GM23338 (cell line): ENCODE measurements at regions not wholly inside any gene's neighbourhood (a gene's known extent, or its start where the extent isn't known, plus 50 kb on each side); places are given as distances from the start of the nearest gene placed in this dataset.

ENCODE experiments used
- ATAC-seq: fragments of 200-7000 bp; cut with Tn5 transposase; 3 replicates; pipeline ENCODE4 v1.9.1; 2020
- DNase-seq: peaks from one replicate; pipeline ENCODE4 v3.0.0-alpha.2; 2015; ENCODE audit warnings: low spot score
- H2AFZ ChIP-seq: fragments of 200-600 bp; sonication (generic); 2 replicates; pipeline ENCODE4 v1.8.0; 2016; ENCODE audit warnings: antibody characterized with exemption, mild to moderate bottlenecking, moderate library complexity
- H3F3A ChIP-seq: fragments of 200-600 bp; sonication (generic); replicated peaks from 2 replicates; pipeline ENCODE4 v1.8.0; 2017; ENCODE audit warnings: antibody characterized with exemption, mixed run types, low read depth
- H3K27ac ChIP-seq: fragments of 200-600 bp; sonication (generic); 2 replicates; pipeline ENCODE4 v1.6.1; 2016; ENCODE audit warnings: low read depth
- H3K27me3 ChIP-seq: fragments of 200-600 bp; sonication (generic); 2 replicates; pipeline ENCODE4 v1.8.0; 2016; ENCODE audit warnings: mild to moderate bottlenecking, mixed run types, moderate library complexity; ENCODE audit not compliant: insufficient read depth
- H3K36me3 ChIP-seq: fragments of 200-600 bp; sonication (generic); 2 replicates; pipeline ENCODE4 v1.8.0; 2016; ENCODE audit warnings: mild to moderate bottlenecking; ENCODE audit not compliant: insufficient read depth
- H3K4me1 ChIP-seq: fragments of 200-600 bp; sonication (generic); 2 replicates; pipeline ENCODE4 v1.8.0; 2016; ENCODE audit warnings: mild to moderate bottlenecking, moderate library complexity; ENCODE audit not compliant: insufficient read depth
- H3K4me2 ChIP-seq: fragments of 200-600 bp; sonication (generic); 2 replicates; pipeline ENCODE4 v1.7.1; 2017; ENCODE audit warnings: mixed run types
- H3K4me3 ChIP-seq: fragments of 200-600 bp; sonication (generic); 2 replicates; pipeline ENCODE4 v1.6.1; 2016; ENCODE audit warnings: mixed run types
- H3K79me2 ChIP-seq: fragments of 200-600 bp; sonication (generic); replicated peaks from 2 replicates; pipeline ENCODE4 v1.8.0; 2017; ENCODE audit warnings: mild to moderate bottlenecking; ENCODE audit not compliant: insufficient read depth
- H3K9me2 ChIP-seq: fragments of 200-600 bp; sonication (generic); 2 replicates; pipeline ENCODE4 v1.8.0; 2017; ENCODE audit not compliant: insufficient read depth
- H4K20me1 ChIP-seq: fragments of 200-600 bp; sonication (generic); replicated peaks from 2 replicates; pipeline ENCODE4 v1.8.0; 2017; ENCODE audit warnings: mild to moderate bottlenecking; ENCODE audit not compliant: insufficient read depth
- H3K27ac Mint-ChIP-seq: 2 replicates; pipeline ENCODE4 v1.8.0; 2020; ENCODE audit warnings: inconsistent platforms, mild to moderate bottlenecking, moderate library complexity, mixed read lengths
- H3K27me3 Mint-ChIP-seq: 3 replicates; pipeline ENCODE4 v1.8.0; 2022; ENCODE audit warnings: low read depth, mild to moderate bottlenecking, moderate library complexity, mixed read lengths, inconsistent platforms; ENCODE audit not compliant: insufficient read depth, poor library complexity
- H3K36me3 Mint-ChIP-seq: 3 replicates; pipeline ENCODE4 v1.8.0; 2021; ENCODE audit warnings: low read depth, mild to moderate bottlenecking, inconsistent platforms, moderate library complexity, mixed read lengths
- H3K4me1 Mint-ChIP-seq: 3 replicates; pipeline ENCODE4 v1.8.0; 2020; ENCODE audit warnings: mild to moderate bottlenecking, inconsistent platforms, mixed read lengths
- H3K4me3 Mint-ChIP-seq: 3 replicates; pipeline ENCODE4 v1.8.0; 2021; ENCODE audit warnings: moderate library complexity, mild to moderate bottlenecking, inconsistent platforms, mixed read lengths
- H3K9me3 Mint-ChIP-seq: 3 replicates; pipeline ENCODE4 v1.8.0; 2020; ENCODE audit warnings: moderate library complexity, mild to moderate bottlenecking, inconsistent platforms, mixed read lengths
- CREB1 ChIP-seq: fragments of 250-450 bp; sonication (Bioruptor Pico); IDR thresholded peaks from 2 replicates; pipeline ENCODE4 v1.5.0; 2020; ENCODE audit warnings: low read depth, mild to moderate bottlenecking, moderate library complexity
- CTCF ChIP-seq, 2 experiments: fragments of 200-600 bp in 1 of 2; sonication (generic) in 1 of 2; conservative IDR thresholded peaks; 2 replicates each; pipeline versions ENCODE4 v1.5.1 to v1.6.1; 2016 to 2017; ENCODE audit warnings: antibody characterized with exemption in 2 of 2, low read depth in 2 of 2, mild to moderate bottlenecking in 2 of 2, moderate library complexity in 1 of 2
- ETS1 ChIP-seq: IDR thresholded peaks from 2 replicates; pipeline ENCODE4 v1.6.1; 2016; ENCODE audit warnings: antibody characterized with exemption
- EZH2 ChIP-seq: fragments of 200-600 bp; sonication (generic); IDR thresholded peaks from one replicate; pipeline ENCODE4 v1.8.0; 2017; ENCODE audit warnings: antibody characterized with exemption, mild to moderate bottlenecking, low read depth; ENCODE audit not compliant: unreplicated experiment
- EZH2phosphoT487 ChIP-seq: fragments of 200-600 bp; sonication (generic); IDR thresholded peaks from one replicate; pipeline ENCODE4 v1.8.1; 2018; ENCODE audit warnings: antibody characterized with exemption; ENCODE audit not compliant: unreplicated experiment
- JUNB ChIP-seq: IDR thresholded peaks from one replicate; pipeline ENCODE4 v1.6.1; 2016; ENCODE audit warnings: antibody characterized with exemption; ENCODE audit not compliant: unreplicated experiment
- NANOG ChIP-seq: IDR thresholded peaks from 2 replicates; pipeline ENCODE4 v1.6.1; 2016; ENCODE audit warnings: antibody characterized with exemption, borderline replicate concordance
- POLR2AphosphoS5 ChIP-seq: IDR thresholded peaks from 2 replicates; pipeline ENCODE4 v1.6.1; 2016; ENCODE audit warnings: antibody characterized with exemption, low read depth
- REST ChIP-seq: IDR thresholded peaks from one replicate; pipeline ENCODE4 v1.6.1; 2018; ENCODE audit warnings: antibody characterized with exemption; ENCODE audit not compliant: unreplicated experiment
- STAT1 ChIP-seq: IDR thresholded peaks from one replicate; pipeline ENCODE4 v1.6.1; 2016; ENCODE audit warnings: antibody characterized with exemption; ENCODE audit not compliant: unreplicated experiment
- ZNF114 ChIP-seq: fragments of 250-450 bp; sonication (Bioruptor Pico); IDR thresholded peaks from 2 replicates; pipeline ENCODE4 v1.5.0; 2020; ENCODE audit warnings: mild to moderate bottlenecking, moderate library complexity
- ZNF331 ChIP-seq: fragments of 250-450 bp; sonication (Bioruptor Pico); IDR thresholded peaks from 2 replicates; pipeline ENCODE4 v1.5.0; 2020; ENCODE audit warnings: low read depth, mild to moderate bottlenecking, moderate library complexity
- ZNF462 ChIP-seq: fragments of 250-450 bp; sonication (Bioruptor Pico); IDR thresholded peaks from 2 replicates; pipeline ENCODE4 v1.5.0; 2020; ENCODE audit warnings: mild to moderate bottlenecking, moderate library complexity

GRCh38 chr10:3969876-3970666 lies 185.1 kb upstream of the KLF6 start (continued):
- TF ChIP-seq ZNF462 (CRISPR knock-in tag) (no peak), CTCF (conservative IDR thresholded peaks at IDR 0.05; ENCODE audit: low read depth in 2 of 2) (no peak)

GRCh38 chr10:3968727-3969126 lies 183.7 kb upstream of the KLF6 start:
- Histone ChIP-seq H2AFZ (no peak overlapping the region), H3K27me3 (no peaks in the 10 kb centered on the region), H3K79me2 (no peaks in the 10 kb centered on the region), H3K4me3 (no peak overlapping the region), H3K27ac (no peak overlapping the region), H3F3A (no peaks in the 10 kb centered on the region), H4K20me1 (no peaks in the 10 kb centered on the region), H3K4me1 (no peaks in the 10 kb centered on the region), H3K9me2 (no peaks in the 10 kb centered on the region), H3K4me2 (no peak overlapping the region), H3K36me3 (no peaks in the 10 kb centered on the region; the same call in 1 of the 2 replicates)
- no peaks in the 10 kb centered on the region; the same call in 2 of the 3 replicates for H3K4me1 Mint-ChIP-seq
- H3K9me3 Mint-ChIP-seq, result no peaks in the 10 kb centered on the region
- no peaks in the 10 kb centered on the region for H3K36me3 Mint-ChIP-seq
- ATAC-seq, result no peak
- DNase-seq, result no peak
- H3K4me3 Mint-ChIP-seq, result no peak overlapping the region
- peaks cover 5% of the 10 kb centered on the region for H3K27me3 Mint-ChIP-seq
- H3K27ac Mint-ChIP-seq, result no peak overlapping the region
- no peak for TF ChIP-seq ETS1
- TF ChIP-seq ZNF114 (CRISPR knock-in tag), result no peak
- TF ChIP-seq POLR2AphosphoS5, result no peak
- TF ChIP-seq EZH2phosphoT487, result no peak
- no peak for TF ChIP-seq ZNF331
- no peak for TF ChIP-seq NANOG
- no peak for TF ChIP-seq EZH2
- TF ChIP-seq STAT1, result no peak
- TF ChIP-seq REST, result no peak
- no peak for TF ChIP-seq CREB1
- no peak for TF ChIP-seq JUNB
